GM21825 (cell line): ENCODE measurements at regions not wholly inside any gene's neighbourhood (a gene's known extent, or its start where the extent isn't known, plus 50 kb on each side); places are given as distances from the start of the nearest gene placed in this dataset.

ENCODE experiments used
- ATAC-seq: cut with Tn5 transposase; IDR thresholded peaks from one replicate; pipeline ENCODE4 v1.9.1; 2021; ENCODE audit warnings: mild to moderate bottlenecking, moderate library complexity; ENCODE audit not compliant: unreplicated experiment

DNA sequence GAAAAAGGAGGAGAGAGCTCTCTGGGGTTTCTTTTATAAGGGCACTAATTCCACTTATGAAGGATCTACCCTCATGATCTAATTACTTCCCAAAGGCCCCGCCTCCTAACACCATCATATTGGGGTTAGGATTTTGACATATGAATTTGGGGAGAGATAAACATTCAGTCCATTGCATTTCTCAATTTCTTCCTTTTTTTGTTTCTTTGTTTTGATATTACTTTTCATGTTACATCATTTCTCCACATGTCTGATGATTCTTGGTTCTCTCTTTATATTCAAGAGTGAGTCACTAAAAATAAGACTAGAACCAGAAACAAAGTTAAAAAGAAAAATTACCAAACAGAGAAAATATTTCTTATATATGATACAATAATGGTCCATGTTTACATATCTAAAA is 63.2 kb upstream of the DUSP10 start:
- no peak for ATAC-seq

DNA sequence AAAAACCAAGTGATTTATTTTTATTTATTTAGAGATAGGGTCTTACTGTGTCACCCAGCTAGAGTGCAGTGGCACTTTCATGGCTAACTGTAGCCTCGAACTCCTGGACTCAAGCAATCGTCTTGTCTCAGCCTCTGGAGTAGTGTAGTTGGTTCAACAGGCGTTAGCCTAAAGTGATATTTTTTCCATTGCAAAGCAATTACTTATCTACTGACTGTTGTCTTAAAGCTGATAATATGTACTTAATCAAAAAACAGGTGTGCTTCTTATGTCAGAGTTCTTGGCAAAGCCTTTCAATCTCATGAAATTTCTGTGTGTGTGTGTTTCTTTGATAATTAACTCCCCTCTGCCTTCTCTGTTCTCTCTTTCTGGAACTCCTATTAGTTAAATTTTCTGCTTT is 62.4 kb upstream of the DUSP10 start:
- ATAC-seq = no peak

DNA sequence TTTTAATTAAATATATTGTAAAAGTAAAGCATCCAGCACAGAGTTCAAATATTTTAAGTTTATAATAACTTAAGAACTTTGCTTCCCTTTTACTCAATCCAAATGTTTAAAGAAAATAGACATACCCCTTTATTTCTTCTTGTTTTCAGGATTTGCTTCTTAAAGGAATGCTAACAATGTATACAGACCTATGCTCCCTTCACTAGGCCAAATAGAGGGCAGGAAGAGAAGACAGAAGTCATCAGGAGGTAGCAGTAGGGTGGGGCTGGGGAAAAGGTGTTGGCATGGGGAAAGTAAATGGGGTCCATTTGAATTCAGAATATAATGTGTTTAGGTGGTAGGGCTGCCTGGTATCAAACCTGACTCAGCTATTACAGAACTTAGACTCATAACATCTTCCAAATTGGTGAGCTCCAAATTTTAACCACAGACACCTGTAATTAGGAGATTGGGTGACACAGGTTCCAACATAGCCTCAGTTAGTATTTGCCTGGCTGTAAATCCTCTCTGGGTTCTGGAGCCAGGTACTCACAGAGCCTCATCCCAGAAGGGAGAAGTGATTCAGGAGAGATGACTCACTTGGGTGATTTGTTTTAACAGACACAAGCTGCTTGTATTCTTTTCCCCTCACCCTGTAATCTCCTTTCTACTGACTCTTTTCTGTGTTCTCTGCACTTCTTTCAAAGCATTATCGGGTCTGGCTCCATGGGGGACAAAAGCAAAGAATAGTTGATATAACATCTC is 60.1 kb upstream of the DUSP10 start:
- no peak for ATAC-seq

DNA sequence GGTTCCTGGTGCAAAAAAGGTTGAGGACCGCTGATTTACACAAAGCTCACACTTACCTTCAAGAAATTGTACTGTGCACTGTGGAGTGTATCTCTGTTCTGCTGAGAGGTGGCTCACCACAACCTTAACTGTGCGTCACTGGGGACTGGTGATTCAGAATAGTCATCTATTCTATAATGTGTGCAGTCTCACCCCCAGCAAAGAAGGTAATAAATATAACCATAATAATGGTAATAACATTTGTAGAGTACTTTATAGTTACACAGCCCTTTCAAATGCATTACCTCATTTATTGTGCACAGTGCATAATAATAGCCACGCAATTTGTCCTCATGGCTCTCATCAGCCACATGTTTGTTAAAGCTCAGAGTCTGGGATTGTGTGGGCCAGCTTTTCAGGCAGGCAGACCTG is 59.4 kb upstream of the DUSP10 start:
- ATAC-seq = no peak

DNA sequence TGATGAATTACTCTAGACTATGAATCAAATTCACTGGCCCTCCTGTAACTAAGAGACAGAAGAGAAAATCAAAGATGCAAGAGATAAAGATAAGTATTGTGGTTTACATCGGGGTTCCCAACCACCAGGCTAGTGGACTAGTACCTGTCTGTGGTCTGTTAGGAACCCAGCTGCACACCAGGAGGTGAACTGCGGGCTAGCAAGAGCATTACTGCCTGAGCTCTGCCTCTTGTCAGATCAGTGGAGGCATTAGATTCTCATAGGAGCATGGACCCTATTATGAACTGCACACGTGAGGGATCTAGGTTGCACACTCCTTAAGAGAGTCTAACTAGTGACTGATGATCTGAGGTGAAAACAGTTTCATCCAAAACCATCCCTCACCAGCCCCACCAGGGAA is 58.9 kb upstream of the DUSP10 start:
- ATAC-seq = no peak

DNA sequence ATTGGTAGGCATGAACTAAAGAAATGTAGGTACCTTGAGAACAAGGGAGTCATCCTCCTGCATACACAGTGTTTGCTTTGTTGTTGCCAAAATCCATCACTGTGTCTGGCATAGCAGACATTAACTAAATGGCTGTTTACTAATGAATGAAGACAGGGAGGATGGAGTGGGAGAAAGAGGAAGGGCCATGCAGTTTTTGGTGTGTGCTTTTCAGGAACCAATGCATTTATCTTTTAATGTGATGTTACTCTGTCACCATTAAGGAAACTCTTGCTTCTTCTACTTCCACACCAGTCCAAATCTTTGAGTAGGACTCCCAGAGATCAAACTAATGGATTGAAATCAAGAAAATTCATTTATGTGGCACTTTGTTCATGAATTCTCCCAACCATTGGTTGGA is 55.6 kb upstream of the DUSP10 start:
- ATAC-seq = no peak

DNA sequence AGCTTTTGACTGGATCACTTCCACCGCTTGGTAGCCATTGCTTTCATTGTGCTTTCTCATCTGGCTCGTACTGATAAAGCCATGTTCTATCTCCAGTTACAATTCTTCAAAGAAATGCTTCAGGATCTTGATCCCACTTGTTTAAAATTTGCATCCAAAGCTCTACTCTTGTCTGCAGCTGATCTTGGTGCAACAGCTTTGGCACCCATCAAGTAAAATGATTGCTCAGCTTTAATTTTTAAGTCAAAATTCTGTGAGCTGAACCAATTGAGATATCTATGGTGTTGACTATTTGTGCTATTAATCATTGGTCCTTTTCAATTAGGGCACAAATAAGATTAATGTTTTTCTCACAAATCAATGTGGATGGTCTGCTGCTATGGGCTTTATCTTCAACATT is 54.8 kb upstream of the DUSP10 start:
- no peak for ATAC-seq

DNA sequence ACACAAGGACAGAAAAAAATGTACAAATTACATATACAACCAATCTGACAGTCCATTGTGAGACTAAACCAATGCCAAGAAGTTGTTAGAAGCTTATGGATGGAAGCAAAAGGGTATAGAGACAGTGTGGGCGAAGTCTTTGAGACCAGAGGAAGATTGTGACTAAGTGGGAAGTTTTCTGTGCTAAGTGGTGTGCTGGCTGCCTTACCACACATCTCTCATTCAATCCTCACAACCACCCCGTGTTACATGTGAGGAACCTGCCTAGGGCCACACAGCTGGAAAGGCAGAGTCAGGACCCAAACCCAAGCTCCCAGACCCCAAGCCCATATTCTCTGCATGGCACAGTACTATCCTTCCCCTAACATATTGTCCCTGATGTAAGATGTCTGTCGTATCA is 53.5 kb upstream of the DUSP10 start:
- ATAC-seq = no peak

DNA sequence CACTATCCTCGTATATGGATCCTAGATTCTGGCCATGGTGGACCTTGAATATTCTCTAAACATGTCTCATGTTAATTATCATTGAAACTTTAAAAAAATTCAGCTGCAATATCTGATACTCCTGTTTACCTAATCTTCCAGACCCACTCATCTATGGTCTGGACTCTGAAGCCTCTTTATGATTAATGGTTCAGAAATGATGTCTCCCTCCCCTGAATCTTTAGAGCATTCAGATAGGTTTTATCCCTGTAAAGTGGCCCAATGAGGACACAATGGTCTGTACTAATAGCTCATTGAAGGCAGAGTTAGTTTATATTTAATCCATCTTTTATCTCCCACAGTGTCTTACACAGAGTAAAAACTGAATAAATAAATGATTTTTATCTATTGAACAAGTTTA is 53.0 kb upstream of the DUSP10 start:
- ATAC-seq = no peak

DNA sequence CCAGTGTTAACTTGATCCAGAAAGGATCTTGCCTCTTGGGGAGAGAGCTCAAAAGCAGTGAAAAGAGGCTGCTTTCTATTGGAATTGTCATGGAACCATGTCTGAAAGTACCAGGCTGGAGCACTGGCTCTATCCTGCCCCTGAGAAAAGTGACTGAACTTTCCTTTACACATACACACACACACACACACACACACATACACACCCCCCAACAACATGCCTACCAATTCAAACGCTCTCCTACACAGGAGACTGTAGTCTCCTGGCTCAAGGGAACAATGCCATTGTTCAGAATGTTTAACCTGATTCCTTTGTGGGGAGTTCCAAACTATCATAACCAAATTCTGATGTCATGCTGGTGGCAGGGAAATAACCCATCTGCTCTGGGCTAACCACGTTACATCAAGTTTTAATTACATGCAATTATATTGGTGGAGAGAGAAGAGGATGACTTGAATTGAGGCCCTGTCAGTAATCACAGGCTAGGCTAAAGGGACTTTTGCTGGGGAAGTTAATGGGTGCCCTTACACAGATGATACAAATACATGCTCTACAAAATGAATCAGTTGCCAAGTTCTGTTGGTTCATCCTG is 52.3 kb upstream of the DUSP10 start:
- peak; percentile 54 for ATAC-seq

DNA sequence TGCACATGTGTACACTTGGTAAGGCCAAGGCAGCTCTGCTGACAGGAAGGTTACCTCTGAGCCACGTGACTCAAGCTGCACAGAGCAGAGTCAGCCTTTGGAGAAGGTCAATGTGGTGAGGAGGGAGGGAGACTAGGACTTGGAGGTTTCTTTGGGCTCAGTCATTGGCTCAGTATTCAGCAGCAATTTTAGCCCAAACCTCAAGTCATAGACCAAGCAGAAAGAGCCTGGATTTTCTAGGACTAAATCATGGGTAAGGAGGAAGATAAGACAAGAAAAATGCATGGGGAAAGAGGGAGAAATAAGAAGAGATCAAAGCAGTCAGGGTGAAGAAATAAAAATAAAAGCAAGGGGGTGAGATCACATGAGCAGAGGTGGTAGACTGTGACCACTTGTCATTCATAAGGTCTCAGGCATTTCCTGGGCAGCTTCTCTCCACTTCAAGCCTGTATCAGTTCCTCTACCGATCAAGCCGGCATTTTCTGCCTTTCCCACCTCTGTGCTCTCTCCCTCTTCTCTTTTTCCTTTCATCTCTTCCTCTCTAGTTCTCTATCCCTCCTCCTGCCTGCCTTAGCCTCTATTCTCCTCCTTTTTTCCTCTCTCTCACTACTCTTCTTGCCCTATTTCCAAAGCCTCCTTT is 51.7 kb upstream of the DUSP10 start:
- peak; percentile 85 for ATAC-seq

DNA sequence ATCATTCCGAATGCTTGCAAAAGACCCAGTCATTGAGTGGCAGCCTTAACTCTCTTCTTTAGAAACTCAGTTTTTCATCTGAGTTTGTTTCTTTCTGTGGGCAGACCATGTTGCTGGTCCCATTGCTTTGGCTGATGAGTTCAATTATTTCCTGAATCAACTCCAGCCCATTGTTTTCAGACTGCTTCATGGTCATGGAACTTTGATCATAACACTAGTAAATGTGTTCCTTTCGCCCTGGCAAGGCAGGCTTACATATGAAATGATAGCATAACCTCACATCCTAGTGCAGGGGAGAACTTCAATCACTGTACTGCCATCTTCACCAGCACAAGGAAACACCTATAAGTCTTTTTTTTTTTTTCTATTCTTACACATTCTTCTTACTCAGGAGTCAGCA is 50.0 kb upstream of the DUSP10 start:
- ATAC-seq = no peak
